Frontal cortex (tissue), 3 donors: ENCODE measurements at regions not wholly inside any gene's neighbourhood (a gene's known extent, or its start where the extent isn't known, plus 50 kb on each side); places are given as distances from the start of the nearest gene placed in this dataset.

Experiments used
- DNase-seq, 2 donors: peaks; one replicate each; pipeline ENCODE4 v3.0.0; 2012; ENCODE audit warnings: low spot score in 2 of 2
- FAIRE-seq: peaks from 2 replicates; lab custom pipeline; 2012; peaks lifted over from hg19 to GRCh38; lab: Jason Lieb, UNC
- donor health status: control.
- donor health status: control.
- donor health status: control.

- DNase-seq, result no peak
- no peak for FAIRE-seq
Measured at GRCh38 chr10:61319386-61320256, 133.6 kb downstream of the TMEM26 start.

- DNase-seq, result no peak
- FAIRE-seq, result no peak
Measured at GRCh38 chr10:61318429-61318828, 134.8 kb downstream of the TMEM26 start.

- FAIRE-seq (peak; percentile 54), DNase-seq (no peak)
Measured at GRCh38 chr10:61317706-61318105, 135.5 kb downstream of the TMEM26 start.

GRCh38 chr10:61316676-61317265, 136.4 kb downstream of the TMEM26 start:
- FAIRE-seq (no peak), DNase-seq (no peak)

DNA sequence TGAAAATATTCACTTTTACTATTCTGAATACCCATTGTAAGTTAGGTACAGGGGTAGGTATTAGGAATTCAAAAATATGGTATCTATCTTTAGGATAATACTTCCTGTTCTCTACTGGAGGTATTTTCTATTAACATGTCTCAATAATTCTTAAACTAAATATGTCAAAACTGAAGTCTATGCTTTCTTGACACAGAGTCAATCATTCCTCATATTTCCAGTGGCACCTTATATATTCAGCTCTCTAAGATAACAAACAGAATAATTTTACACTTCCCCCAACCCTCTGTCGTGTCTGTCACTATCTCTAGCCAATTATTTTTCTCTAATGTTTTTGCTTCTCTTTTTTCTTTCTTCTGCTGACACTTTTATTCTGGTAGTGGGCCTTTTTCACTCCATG, 138.9 kb downstream of the TMEM26 start:
- DNase-seq, result no peak
- no peak for FAIRE-seq

DNA sequence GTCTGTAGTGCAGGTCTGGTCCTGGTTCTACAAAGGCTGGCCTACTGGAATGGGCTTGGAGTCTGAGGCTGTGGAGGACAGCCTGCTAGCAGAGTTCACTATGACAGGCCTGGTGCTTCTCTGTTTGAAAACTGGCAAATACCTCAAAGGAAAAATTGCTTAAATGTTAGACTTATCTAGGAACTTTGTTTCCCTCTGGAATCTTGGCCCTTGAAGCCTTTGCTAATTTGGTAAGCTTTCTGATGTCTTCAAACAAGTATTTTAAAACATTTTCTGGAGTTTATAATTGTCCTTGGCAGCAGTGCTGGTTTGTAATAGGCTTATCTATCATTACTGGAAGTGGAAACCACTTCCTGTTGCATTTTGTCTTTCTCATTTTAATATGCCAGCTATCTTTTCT, 139.7 kb downstream of the TMEM26 start:
- DNase-seq, result no peak

GRCh38 chr10:61304746-61305145, 148.4 kb downstream of the TMEM26 start:
- no peak for FAIRE-seq

More for the DNA sequence above, 139.7 kb downstream of the TMEM26 start:
- FAIRE-seq, result no peak

DNA sequence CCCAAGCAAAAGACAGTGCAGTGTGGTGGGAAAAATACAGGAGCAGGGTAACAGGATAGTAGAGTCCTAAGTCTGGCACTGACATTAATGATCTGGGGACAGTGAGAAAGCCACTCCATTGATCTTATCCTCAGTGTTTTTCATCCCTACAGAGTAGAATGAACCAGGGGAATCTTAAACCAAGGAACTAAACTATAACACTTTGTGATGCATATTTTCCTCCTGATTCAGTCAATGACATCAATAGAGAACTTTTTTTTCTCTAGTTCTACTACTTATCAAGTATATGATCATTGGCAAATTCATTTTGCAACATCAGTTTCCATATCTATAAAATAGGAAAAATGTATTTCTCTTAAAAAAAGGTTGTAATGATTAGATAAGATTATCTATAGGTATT, 151.1 kb downstream of the TMEM26 start:
- DNase-seq (no peak), FAIRE-seq (no peak)

More at GRCh38 chr10:61304746-61305145, 148.4 kb downstream of the TMEM26 start:
- DNase-seq, result no peak

GRCh38 chr10:61301575-61301974, 151.6 kb downstream of the TMEM26 start:
- DNase-seq (no peak), FAIRE-seq (no peak)

DNA sequence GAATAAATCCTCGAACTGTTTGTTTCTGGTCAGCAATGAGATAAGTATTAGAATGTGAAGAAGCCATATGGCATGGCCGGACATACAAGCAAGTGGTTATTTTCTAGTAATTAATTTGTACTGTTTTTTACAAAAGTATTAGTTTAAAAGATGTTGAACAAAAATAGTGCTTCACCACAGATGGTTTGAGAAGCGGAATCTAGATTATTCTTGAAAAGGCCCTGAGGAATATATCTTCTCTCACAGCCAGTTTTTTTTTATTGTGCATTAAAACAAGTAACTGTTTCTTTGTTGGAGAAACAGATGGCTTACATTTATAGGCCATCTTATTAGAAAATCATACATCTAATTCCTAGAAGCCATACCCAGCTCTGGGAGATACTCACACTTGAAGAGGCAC, 153.3 kb downstream of the TMEM26 start:
- no peak for DNase-seq
- FAIRE-seq, result no peak

GRCh38 chr10:61299156-61299555, 154.0 kb downstream of the TMEM26 start:
- DNase-seq (no peak), FAIRE-seq (no peak)

GRCh38 chr10:61298194-61298593, 155.0 kb downstream of the TMEM26 start:
- DNase-seq (no peak), FAIRE-seq (no peak)

GRCh38 chr10:61296161-61296560, 157.0 kb downstream of the TMEM26 start:
- FAIRE-seq (no peak), DNase-seq (no peak)

DNA sequence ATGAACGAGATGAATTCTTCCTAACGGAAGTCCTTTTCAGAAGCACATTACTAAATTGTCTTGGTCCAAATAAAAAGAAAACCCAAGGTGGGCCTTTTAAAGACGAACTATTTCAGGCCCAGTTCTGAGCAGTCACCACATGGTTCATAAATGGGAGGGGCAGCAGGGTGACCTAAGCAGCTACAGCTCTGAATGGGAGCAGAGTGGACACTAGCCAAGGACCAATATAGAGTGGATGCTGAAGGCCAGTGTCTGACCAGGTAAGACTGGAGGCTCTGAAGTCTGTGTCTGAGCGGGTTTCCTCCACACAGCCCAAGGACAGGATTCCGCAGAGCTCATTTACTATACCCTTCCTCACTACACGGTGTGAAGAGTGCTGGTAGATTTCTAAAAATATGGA, 159.1 kb downstream of the TMEM26 start:
- FAIRE-seq, result no peak
- DNase-seq, result no peak

- FAIRE-seq (no peak), DNase-seq (no peak)
Measured at GRCh38 chr10:61289813-61290212, 163.4 kb downstream of the TMEM26 start.

- DNase-seq (no peak), FAIRE-seq (no peak)
Measured at GRCh38 chr10:61286686-61287085, 166.5 kb downstream of the TMEM26 start.

GRCh38 chr10:61285749-61286148, 167.4 kb downstream of the TMEM26 start:
- FAIRE-seq (no peak), DNase-seq (no peak)

DNA sequence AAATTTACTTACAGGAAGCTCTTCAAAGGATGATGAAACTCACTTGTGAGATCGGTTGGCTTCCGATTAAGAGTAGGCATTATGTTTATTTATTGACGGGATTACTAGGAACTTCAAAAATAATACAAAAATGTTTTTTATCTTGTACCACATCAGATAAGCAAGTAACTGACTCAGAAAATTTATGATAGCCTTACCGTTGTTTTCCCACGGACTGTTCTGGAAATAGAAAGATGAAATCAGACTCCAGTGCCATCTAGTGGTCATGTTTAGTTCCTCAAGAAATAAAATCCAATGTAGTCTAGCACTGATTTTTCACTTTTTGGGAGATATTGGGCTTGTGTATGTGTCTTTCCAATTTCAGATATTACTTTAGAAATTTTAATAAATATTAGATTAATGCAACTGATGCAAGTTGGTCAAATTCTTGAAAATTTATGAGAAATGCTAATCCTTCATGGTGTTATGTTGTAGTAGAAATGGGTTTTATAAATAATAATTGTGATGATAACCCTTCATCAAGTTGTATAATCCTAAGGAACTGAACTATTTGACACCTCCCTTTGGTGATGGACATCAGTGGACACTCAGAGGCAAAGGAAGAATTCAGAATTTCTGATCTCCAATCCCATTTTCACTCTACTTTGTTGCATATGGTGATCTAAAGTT, 168.8 kb downstream of the TMEM26 start:
- FAIRE-seq (peak; percentile 98), DNase-seq (peak in 1 of 2 donors; percentile 8)

GRCh38 chr10:61283481-61284221, 169.5 kb downstream of the TMEM26 start:
- FAIRE-seq, result no peak
- DNase-seq, result no peak

GRCh38 chr10:61283066-61283465, 170.1 kb downstream of the TMEM26 start:
- no peak for FAIRE-seq
- no peak for DNase-seq
